SH-SY5Y (cell line): ENCODE measurements at regions not wholly inside any gene's neighbourhood (a gene's known extent, or its start where the extent isn't known, plus 50 kb on each side); places are given as distances from the start of the nearest gene placed in this dataset.

ENCODE experiments used
- GATA2 ChIP-seq: IDR thresholded peaks from 2 replicates; pipeline ENCODE4 v1.6.1; 2011; ENCODE audit warnings: mild to moderate bottlenecking, low read depth, low read length
- GATA3 ChIP-seq: IDR thresholded peaks from 2 replicates; pipeline ENCODE4 v1.6.1; 2011; ENCODE audit warnings: low read depth, mild to moderate bottlenecking, low read length, moderate library complexity

DNA sequence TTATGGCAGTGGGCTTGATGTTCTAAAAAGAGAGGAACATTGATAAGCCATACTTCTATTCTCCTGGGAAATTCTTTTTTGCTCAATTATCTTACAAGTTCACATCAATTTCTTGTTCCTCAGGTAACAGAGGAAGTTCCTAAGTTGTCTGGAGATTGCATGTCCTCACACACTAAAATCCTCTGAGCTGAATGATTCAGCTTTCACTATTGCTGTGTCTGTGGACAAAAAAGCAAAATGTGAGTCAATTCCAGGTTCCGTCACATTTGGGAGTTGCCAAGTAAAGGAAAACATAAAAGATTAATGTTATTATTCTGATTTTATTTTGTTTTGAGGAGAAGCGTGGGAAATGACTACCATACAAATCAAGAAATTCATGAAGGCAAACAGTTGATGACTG lies 316.7 kb downstream of the CHRM3 start:
- TF ChIP-seq GATA2 (no peak), GATA3 (no peak)
